ENCODE measurements at regions not wholly inside any gene's neighbourhood (a gene's known extent, or its start where the extent isn't known, plus 50 kb on each side); places are given as distances from the start of the nearest gene placed in this dataset.

- no peak overlapping the region for H3K4me3 ChIP-seq (ENCODE audit: control insufficient read depth, low read depth, low read length)
- no peak for DNase-seq (ENCODE audit: low read depth)
- TF ChIP-seq CTCF (conservative IDR thresholded peaks at IDR 0.05; ENCODE audit: control insufficient read depth, insufficient read depth, low read depth, low read length) = no peak
Observed at GRCh38 chr6:11644071-11644470, 106.5 kb downstream of the TMEM170B start.

GRCh38 chr6:11644601-11645000 lies 107.1 kb downstream of the TMEM170B start:
- no peak for TF ChIP-seq CTCF (conservative IDR thresholded peaks at IDR 0.05; ENCODE audit: control insufficient read depth, insufficient read depth, low read depth, low read length)
- no peak for DNase-seq (ENCODE audit: low read depth)
- H3K4me3 ChIP-seq (ENCODE audit: control insufficient read depth, low read depth, low read length) = no peak overlapping the region

GRCh38 chr6:11645016-11645415 lies 107.5 kb downstream of the TMEM170B start:
- H3K4me3 ChIP-seq (ENCODE audit: control insufficient read depth, low read depth, low read length) = no peak overlapping the region
- DNase-seq (ENCODE audit: low read depth) = no peak
- no peak for TF ChIP-seq CTCF (conservative IDR thresholded peaks at IDR 0.05; ENCODE audit: control insufficient read depth, insufficient read depth, low read depth, low read length)

- TF ChIP-seq CTCF (conservative IDR thresholded peaks at IDR 0.05; ENCODE audit: control insufficient read depth, insufficient read depth, low read depth, low read length) = no peak
- H3K4me3 ChIP-seq (ENCODE audit: control insufficient read depth, low read depth, low read length) = no peak overlapping the region
- DNase-seq (ENCODE audit: low read depth) = no peak
Observed at GRCh38 chr6:11648436-11648775, 110.9 kb downstream of the TMEM170B start.

- no peak for DNase-seq (ENCODE audit: low read depth)
- no peak for TF ChIP-seq CTCF (conservative IDR thresholded peaks at IDR 0.05; ENCODE audit: control insufficient read depth, insufficient read depth, low read depth, low read length)
- H3K4me3 ChIP-seq (ENCODE audit: control insufficient read depth, low read depth, low read length) = no peak overlapping the region
Observed at GRCh38 chr6:11648889-11649288, 111.3 kb downstream of the TMEM170B start.

GRCh38 chr6:11650025-11650696 lies 112.6 kb downstream of the TMEM170B start:
- TF ChIP-seq CTCF (conservative IDR thresholded peaks at IDR 0.05; ENCODE audit: control insufficient read depth, insufficient read depth, low read depth, low read length) = no peak
- DNase-seq (ENCODE audit: low read depth) = peak; percentile 14
- H3K4me3 ChIP-seq (ENCODE audit: control insufficient read depth, low read depth, low read length) = no peak overlapping the region

GRCh38 chr6:11650711-11651110 lies 113.2 kb downstream of the TMEM170B start:
- no peak for DNase-seq (ENCODE audit: low read depth)
- no peak for TF ChIP-seq CTCF (conservative IDR thresholded peaks at IDR 0.05; ENCODE audit: control insufficient read depth, insufficient read depth, low read depth, low read length)
- no peak overlapping the region for H3K4me3 ChIP-seq (ENCODE audit: control insufficient read depth, low read depth, low read length)
